ENCODE measurements at regions not wholly inside any gene's neighbourhood (a gene's known extent, or its start where the extent isn't known, plus 50 kb on each side); places are given as distances from the start of the nearest gene placed in this dataset.

DNA sequence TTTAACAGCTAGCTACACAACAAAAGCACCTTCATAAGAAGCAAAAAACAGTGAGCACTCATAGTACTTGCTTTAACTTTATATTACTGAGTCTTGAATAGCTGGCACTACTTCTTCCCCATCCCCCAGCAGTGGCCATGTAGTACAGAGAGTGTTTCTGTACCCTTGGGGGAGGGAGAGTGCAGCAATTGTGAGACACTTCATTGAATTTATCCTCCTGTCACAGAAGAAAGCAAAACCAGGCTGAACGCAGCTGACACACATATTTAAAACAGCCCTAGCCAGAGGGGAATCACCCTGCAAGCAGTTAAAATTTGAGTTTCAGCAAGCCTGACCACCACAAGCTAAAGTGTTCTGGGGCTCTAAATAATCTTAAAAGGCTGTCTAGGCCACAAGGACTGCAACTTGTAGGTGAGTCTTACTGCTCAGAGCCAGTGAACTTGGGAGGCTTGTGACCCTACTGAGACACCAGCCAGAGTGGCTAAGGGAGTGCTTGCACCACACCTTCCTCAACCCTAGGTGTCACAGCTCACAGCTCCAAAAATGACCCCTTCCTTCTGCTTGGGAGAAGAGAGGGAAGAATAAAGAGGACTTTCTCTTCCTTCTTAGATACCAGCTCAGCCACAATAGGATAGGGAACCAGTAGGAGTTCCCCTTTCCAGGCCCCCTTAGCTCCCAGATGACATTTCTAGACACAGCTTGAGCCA, 97.7 kb upstream of the MEOX2 start:
- Histone ChIP-seq H3K4ac (ENCODE audit: low read depth in 1 of 2, low read length in 2 of 2) (no peak overlapping the region), H3K36me3 (ENCODE audit: control insufficient read depth in 1 of 2, insufficient read depth in 2 of 2, low read depth in 1 of 2, low read length in 2 of 2) (no peaks in the 10 kb centered on the region), H3K14ac (ENCODE audit: low read length in 2 of 2) (no peak overlapping the region), H2BK12ac (ENCODE audit: low read length in 2 of 2) (no peak overlapping the region), H2BK15ac (ENCODE audit: low read depth, poor library complexity, severe bottlenecking) (no peak overlapping the region), H3K9me3 (ENCODE audit: control insufficient read depth, low read length) (no peaks in the 10 kb centered on the region), H3K9ac (ENCODE audit: low read length) (no peak overlapping the region), H3K4me2 (ENCODE audit: low read length, poor library complexity, severe bottlenecking) (no peak overlapping the region), H3K4me1 (ENCODE audit: control insufficient read depth, insufficient read depth, low read depth, low read length) (no peaks in the 10 kb centered on the region), H3K4me3 (ENCODE audit: insufficient read depth in 1 of 2, low read depth in 1 of 2, low read length in 2 of 2) (no peak overlapping the region), H2BK120ac (ENCODE audit: low read depth, low read length) (no peak overlapping the region), H3K23ac (ENCODE audit: low read length in 2 of 2) (no peak overlapping the region), H4K8ac (ENCODE audit: low read length) (no peak overlapping the region), H2BK5ac (ENCODE audit: low read depth, low read length, poor library complexity, severe bottlenecking) (no peak overlapping the region), H3K27me3 (ENCODE audit: control insufficient read depth in 1 of 2, insufficient read depth in 1 of 2, low read length in 2 of 2) (no peaks in the 10 kb centered on the region), H3K79me1 (replicated peaks; ENCODE audit: low read length, poor library complexity, severe bottlenecking) (no peaks in the 10 kb centered on the region), H2AK5ac (ENCODE audit: low read length, severe bottlenecking) (no peak overlapping the region), H3K27ac (ENCODE audit: low read length, poor library complexity, severe bottlenecking) (no peak overlapping the region), H3K18ac (ENCODE audit: low read depth in 1 of 2, low read length in 2 of 2) (peak overlapping the region in 1 of 2 experiments; percentile 41), H4K91ac (ENCODE audit: low read length) (no peak overlapping the region), H2AFZ (ENCODE audit: low read depth, low read length) (no peak overlapping the region)
- peak; percentile 40 for DNase-seq
- 11% methylated on average over 1 of the region's 1 CpG for WGBS

DNA sequence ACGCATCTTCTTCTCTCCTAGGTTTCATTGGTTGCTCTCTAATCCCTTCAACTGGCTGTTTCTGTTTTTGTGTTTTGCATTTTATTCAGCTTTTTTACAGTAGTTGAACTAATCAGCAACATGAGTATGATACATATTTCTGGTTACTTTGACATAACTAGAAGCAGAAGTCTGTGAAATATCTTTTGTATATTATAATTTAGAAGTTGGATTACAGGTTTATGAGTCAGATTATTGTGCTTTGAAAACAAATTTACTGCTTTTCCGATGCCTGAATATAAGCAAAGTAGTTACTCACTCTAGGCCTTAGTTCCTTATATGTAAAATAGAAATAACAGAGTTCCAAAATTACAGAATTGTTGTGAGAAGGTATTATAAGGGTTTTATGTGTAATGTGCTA, 96.2 kb upstream of the MEOX2 start:
- Histone ChIP-seq H3K18ac (ENCODE audit: low read depth in 1 of 2, low read length in 2 of 2) (no peak overlapping the region), H3K27me3 (ENCODE audit: control insufficient read depth in 1 of 2, insufficient read depth in 1 of 2, low read length in 2 of 2) (no peaks in the 10 kb centered on the region), H3K27ac (ENCODE audit: low read length, poor library complexity, severe bottlenecking) (no peak overlapping the region), H3K9me3 (ENCODE audit: control insufficient read depth, low read length) (no peaks in the 10 kb centered on the region), H2BK12ac (ENCODE audit: low read length in 2 of 2) (no peak overlapping the region), H2BK5ac (ENCODE audit: low read depth, low read length, poor library complexity, severe bottlenecking) (no peak overlapping the region), H2AK5ac (ENCODE audit: low read length, severe bottlenecking) (no peak overlapping the region), H3K36me3 (ENCODE audit: control insufficient read depth in 1 of 2, insufficient read depth in 2 of 2, low read depth in 1 of 2, low read length in 2 of 2) (no peaks in the 10 kb centered on the region), H3K4me3 (ENCODE audit: insufficient read depth in 1 of 2, low read depth in 1 of 2, low read length in 2 of 2) (no peak overlapping the region), H4K91ac (ENCODE audit: low read length) (no peak overlapping the region), H2BK15ac (ENCODE audit: low read depth, poor library complexity, severe bottlenecking) (no peak overlapping the region), H3K79me1 (replicated peaks; ENCODE audit: low read length, poor library complexity, severe bottlenecking) (no peaks in the 10 kb centered on the region), H3K4me1 (ENCODE audit: control insufficient read depth, insufficient read depth, low read depth, low read length) (no peaks in the 10 kb centered on the region), H3K9ac (ENCODE audit: low read length) (no peak overlapping the region), H3K4me2 (ENCODE audit: low read length, poor library complexity, severe bottlenecking) (no peak overlapping the region), H3K4ac (ENCODE audit: low read depth in 1 of 2, low read length in 2 of 2) (no peak overlapping the region), H2AFZ (ENCODE audit: low read depth, low read length) (no peak overlapping the region), H4K8ac (ENCODE audit: low read length) (no peak overlapping the region), H3K23ac (ENCODE audit: low read length in 2 of 2) (no peak overlapping the region), H3K14ac (ENCODE audit: low read length in 2 of 2) (no peak overlapping the region), H2BK120ac (ENCODE audit: low read depth, low read length) (no peak overlapping the region)
- WGBS, result 100% methylated on average over 1 of the region's 2 CpGs
- no peak for DNase-seq

DNA sequence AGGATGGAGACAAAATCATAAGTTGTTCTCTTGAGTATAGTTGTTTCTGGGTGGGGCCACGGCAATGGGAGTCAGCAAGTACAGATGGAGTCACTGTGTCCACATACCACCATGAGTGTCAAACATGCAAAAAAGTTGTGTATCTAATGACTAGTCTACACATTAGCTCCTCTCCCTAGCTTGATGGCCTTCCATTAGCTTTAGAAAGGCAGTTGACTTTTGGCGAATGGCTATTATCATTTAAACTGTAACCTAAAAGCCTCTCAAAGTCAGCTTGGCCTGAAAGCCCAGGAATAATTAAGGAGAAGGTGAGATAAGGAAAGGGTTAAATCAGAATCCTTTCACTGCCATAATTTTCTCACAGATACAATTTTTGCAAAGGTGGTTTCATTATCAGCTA, 95.5 kb upstream of the MEOX2 start:
- no peak overlapping the region for H3K9ac ChIP-seq (ENCODE audit: low read length)
- H2BK12ac ChIP-seq (ENCODE audit: low read length in 2 of 2), result no peak overlapping the region
- H3K27ac ChIP-seq (ENCODE audit: low read length, poor library complexity, severe bottlenecking), result no peak overlapping the region
- no peak overlapping the region for H3K18ac ChIP-seq (ENCODE audit: low read depth in 1 of 2, low read length in 2 of 2)
- DNase-seq, result no peak
- H3K4me2 ChIP-seq (ENCODE audit: low read length, poor library complexity, severe bottlenecking), result no peak overlapping the region
- H3K9me3 ChIP-seq (ENCODE audit: control insufficient read depth, low read length), result no peaks in the 10 kb centered on the region
- no peak overlapping the region for H2BK15ac ChIP-seq (ENCODE audit: low read depth, poor library complexity, severe bottlenecking)
- H3K27me3 ChIP-seq (ENCODE audit: control insufficient read depth in 1 of 2, insufficient read depth in 1 of 2, low read length in 2 of 2), result no peaks in the 10 kb centered on the region
- no peak overlapping the region for H3K14ac ChIP-seq (ENCODE audit: low read length in 2 of 2)
- H3K36me3 ChIP-seq (ENCODE audit: control insufficient read depth in 1 of 2, insufficient read depth in 2 of 2, low read depth in 1 of 2, low read length in 2 of 2), result no peaks in the 10 kb centered on the region
- no peak overlapping the region for H4K8ac ChIP-seq (ENCODE audit: low read length)
- no peak overlapping the region for H2BK5ac ChIP-seq (ENCODE audit: low read depth, low read length, poor library complexity, severe bottlenecking)
- no peak overlapping the region for H3K4ac ChIP-seq (ENCODE audit: low read depth in 1 of 2, low read length in 2 of 2)
- no peak overlapping the region for H2BK120ac ChIP-seq (ENCODE audit: low read depth, low read length)
- no peaks in the 10 kb centered on the region for H3K4me1 ChIP-seq (ENCODE audit: control insufficient read depth, insufficient read depth, low read depth, low read length)
- H3K79me1 ChIP-seq (replicated peaks; ENCODE audit: low read length, poor library complexity, severe bottlenecking), result no peaks in the 10 kb centered on the region
- H4K91ac ChIP-seq (ENCODE audit: low read length), result no peak overlapping the region
- no peak overlapping the region for H2AFZ ChIP-seq (ENCODE audit: low read depth, low read length)
- no peak overlapping the region for H3K4me3 ChIP-seq (ENCODE audit: insufficient read depth in 1 of 2, low read depth in 1 of 2, low read length in 2 of 2)
- 100% methylated on average over 1 of the region's 2 CpGs for WGBS
- H3K23ac ChIP-seq (ENCODE audit: low read length in 2 of 2), result no peak overlapping the region
- no peak overlapping the region for H2AK5ac ChIP-seq (ENCODE audit: low read length, severe bottlenecking)

DNA sequence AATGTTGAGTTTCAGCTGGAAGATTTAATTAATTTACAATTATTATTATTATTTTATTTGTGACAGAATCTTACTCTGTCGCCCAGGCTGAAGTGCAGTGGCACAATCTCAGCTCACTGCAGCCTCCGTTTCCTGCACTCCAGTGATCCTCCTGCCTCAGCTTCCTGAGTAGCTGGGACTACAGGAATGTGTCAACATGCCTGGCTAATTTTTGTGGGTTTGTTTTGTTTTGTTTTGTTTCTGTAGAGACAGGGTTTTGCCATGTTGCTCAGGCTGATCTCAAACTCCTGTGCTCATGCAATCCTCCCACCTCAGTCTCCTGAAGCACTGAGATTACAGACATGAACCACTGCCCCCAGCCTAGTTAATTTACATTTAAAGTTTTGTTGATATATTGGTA, 93.8 kb upstream of the MEOX2 start:
- no peak overlapping the region for H3K4me2 ChIP-seq (ENCODE audit: low read length, poor library complexity, severe bottlenecking)

More for the DNA sequence above, 93.8 kb upstream of the MEOX2 start:
- Histone ChIP-seq H3K9ac (ENCODE audit: low read length) (no peak overlapping the region), H3K27ac (ENCODE audit: low read length, poor library complexity, severe bottlenecking) (no peak overlapping the region), H4K91ac (ENCODE audit: low read length) (no peak overlapping the region), H2AK5ac (ENCODE audit: low read length, severe bottlenecking) (no peak overlapping the region), H2BK5ac (ENCODE audit: low read depth, low read length, poor library complexity, severe bottlenecking) (no peak overlapping the region), H3K14ac (ENCODE audit: low read length in 2 of 2) (no peak overlapping the region), H2BK120ac (ENCODE audit: low read depth, low read length) (no peak overlapping the region), H3K4me1 (ENCODE audit: control insufficient read depth, insufficient read depth, low read depth, low read length) (no peaks in the 10 kb centered on the region), H3K27me3 (ENCODE audit: control insufficient read depth in 1 of 2, insufficient read depth in 1 of 2, low read length in 2 of 2) (no peaks in the 10 kb centered on the region), H2BK15ac (ENCODE audit: low read depth, poor library complexity, severe bottlenecking) (no peak overlapping the region), H3K23ac (ENCODE audit: low read length in 2 of 2) (no peak overlapping the region), H2BK12ac (ENCODE audit: low read length in 2 of 2) (no peak overlapping the region), H3K9me3 (ENCODE audit: control insufficient read depth, low read length) (no peaks in the 10 kb centered on the region), H3K4ac (ENCODE audit: low read depth in 1 of 2, low read length in 2 of 2) (no peak overlapping the region), H4K8ac (ENCODE audit: low read length) (no peak overlapping the region), H2AFZ (ENCODE audit: low read depth, low read length) (no peak overlapping the region), H3K4me3 (ENCODE audit: insufficient read depth in 1 of 2, low read depth in 1 of 2, low read length in 2 of 2) (no peak overlapping the region), H3K36me3 (ENCODE audit: control insufficient read depth in 1 of 2, insufficient read depth in 2 of 2, low read depth in 1 of 2, low read length in 2 of 2) (no peaks in the 10 kb centered on the region), H3K18ac (ENCODE audit: low read depth in 1 of 2, low read length in 2 of 2) (no peak overlapping the region), H3K79me1 (replicated peaks; ENCODE audit: low read length, poor library complexity, severe bottlenecking) (no peaks in the 10 kb centered on the region)
- WGBS, result 37% methylated on average over 2 of the region's 2 CpGs
- peak; percentile 92 for DNase-seq

All from mesenchymal stem cell (in vitro differentiated cells and primary cell).